GM23248 (cell line): ENCODE measurements at regions not wholly inside any gene's neighbourhood (a gene's known extent, or its start where the extent isn't known, plus 50 kb on each side); places are given as distances from the start of the nearest gene placed in this dataset.

Source experiments
- DNase-seq: peaks from one replicate; pipeline ENCODE4 v3.0.0-alpha.2; 2015
- H2AFZ ChIP-seq: fragments of 200-600 bp; sonication (generic); 2 replicates; pipeline ENCODE4 v1.6.1; 2016; ENCODE audit warnings: antibody characterized with exemption
- H3F3A ChIP-seq: fragments of 200-600 bp; sonication (generic); 2 replicates; pipeline ENCODE4 v1.6.1; 2016; ENCODE audit warnings: mild to moderate bottlenecking, antibody characterized with exemption, mixed run types; ENCODE audit not compliant: insufficient read depth
- H3K27ac ChIP-seq: fragments of 200-600 bp; sonication (generic); 2 replicates; pipeline ENCODE4 v1.5.1; 2016; ENCODE audit warnings: mild to moderate bottlenecking
- H3K27me3 ChIP-seq: fragments of 200-600 bp; sonication (generic); replicated peaks from 2 replicates; pipeline ENCODE4 v1.6.1; 2016; ENCODE audit warnings: mild to moderate bottlenecking; ENCODE audit not compliant: insufficient read depth
- H3K36me3 ChIP-seq: fragments of 200-600 bp; sonication (generic); 2 replicates; pipeline ENCODE4 v1.6.1; 2016; ENCODE audit warnings: low read depth, mild to moderate bottlenecking
- H3K4me1 ChIP-seq: fragments of 200-600 bp; sonication (generic); 2 replicates; pipeline ENCODE4 v1.6.1; 2016; ENCODE audit warnings: mild to moderate bottlenecking; ENCODE audit not compliant: insufficient read depth
- H3K4me2 ChIP-seq: fragments of 200-600 bp; sonication (generic); one replicate; pipeline ENCODE4 v1.6.1; 2016; ENCODE audit warnings: mild to moderate bottlenecking; ENCODE audit not compliant: unreplicated experiment
- H3K4me3 ChIP-seq: fragments of 200-600 bp; sonication (generic); 2 replicates; pipeline ENCODE4 v1.5.1; 2016; ENCODE audit warnings: mild to moderate bottlenecking
- H3K79me2 ChIP-seq: fragments of 200-600 bp; sonication (generic); 2 replicates; pipeline ENCODE4 v1.6.1; 2016; ENCODE audit warnings: mild to moderate bottlenecking; ENCODE audit not compliant: insufficient read depth
- H3K9ac ChIP-seq: fragments of 200-600 bp; sonication (generic); 2 replicates; pipeline ENCODE4 v1.6.1; 2016; ENCODE audit warnings: mild to moderate bottlenecking
- H3K9me2 ChIP-seq: fragments of 200-600 bp; sonication (generic); 2 replicates; pipeline ENCODE4 v1.6.1; 2016; ENCODE audit warnings: mixed run types, mild to moderate bottlenecking, moderate library complexity; ENCODE audit not compliant: insufficient read depth
- H3K9me3 ChIP-seq: fragments of 200-600 bp; sonication (generic); one replicate; pipeline ENCODE4 v1.6.1; 2017; ENCODE audit warnings: low read depth
- H4K20me1 ChIP-seq: fragments of 200-600 bp; sonication (generic); 2 replicates; pipeline ENCODE4 v1.6.0; 2016; ENCODE audit not compliant: insufficient read depth
- EZH2 ChIP-seq: fragments of 200-600 bp; sonication (generic); IDR thresholded peaks from 2 replicates; pipeline ENCODE4 v1.6.1; 2018; ENCODE audit warnings: antibody characterized with exemption, mild to moderate bottlenecking; ENCODE audit not compliant: insufficient read depth, poor library complexity, severe bottlenecking
- EZH2phosphoT487 ChIP-seq: fragments of 200-600 bp; sonication (generic); IDR thresholded peaks from 2 replicates; pipeline ENCODE4 v1.6.1; 2018; ENCODE audit warnings: antibody characterized with exemption, moderate library complexity, mild to moderate bottlenecking, low read depth; ENCODE audit not compliant: insufficient read depth
- WGBS, 2 experiments: methylation state at CpG; one replicate each; pipeline ENCODE4 v1.1.6; 2015 to 2017; ENCODE audit warnings: low lambda C conversion rate in 2 of 2, low coverage in 1 of 2; ENCODE audit errors: missing lambda C conversion rate in 2 of 2; 5-methylcytosine and 5-hydroxymethylcytosine counted together
- in situ Hi-C: fragments of 300-500 bp; cut with MboI; formaldehyde crosslinking; loops from 2 replicates; pipeline ENCODE4 v1.15.0; 2020

GRCh38 chr1:105399716-105400115 lies 1650.0 kb downstream of the AMY1C start:
- no peak for TF ChIP-seq EZH2phosphoT487
- TF ChIP-seq EZH2 = no peak
- no peaks in the 10 kb centered on the region for H3K27me3 ChIP-seq
- H3K79me2 ChIP-seq = no peaks in the 10 kb centered on the region
- no peaks in the 10 kb centered on the region for H3K36me3 ChIP-seq
- no peak overlapping the region for H2AFZ ChIP-seq
- no peaks in the 10 kb centered on the region for H3K9me3 ChIP-seq
- H3K9me2 ChIP-seq = no peaks in the 10 kb centered on the region
- no peak overlapping the region for H3K4me3 ChIP-seq
- DNase-seq = no peak
- H3K4me2 ChIP-seq = no peak overlapping the region
- WGBS, 2 experiments = 57 to 64% methylated on average over 1 of the region's 1 CpG
- in situ Hi-C loops = no loop called here
- H3K4me1 ChIP-seq = no peaks in the 10 kb centered on the region
- no peaks in the 10 kb centered on the region for H4K20me1 ChIP-seq
- H3K27ac ChIP-seq = no peak overlapping the region
- no peaks in the 10 kb centered on the region for H3F3A ChIP-seq
- H3K9ac ChIP-seq = no peak overlapping the region

DNA sequence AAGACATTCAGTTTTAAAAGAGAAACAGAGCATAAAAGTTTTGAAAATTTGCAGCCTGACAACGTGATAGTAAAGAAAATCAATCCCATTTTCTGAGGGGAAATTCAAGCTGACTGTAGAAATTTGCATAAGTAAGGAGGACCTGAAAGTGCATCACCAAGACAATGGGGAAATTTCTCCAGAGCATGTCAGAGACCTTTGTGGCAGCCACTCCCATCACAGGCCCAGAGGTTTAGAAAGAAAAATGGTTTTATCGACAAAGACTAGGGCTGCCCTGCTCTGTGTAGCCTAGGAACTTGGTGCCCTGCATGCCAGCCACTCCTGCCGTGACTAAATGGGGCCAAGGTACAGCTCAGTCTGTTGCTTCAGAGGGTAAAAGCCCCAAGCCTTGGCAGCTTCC lies 1640.2 kb upstream of the PRMT6 start:
- Histone ChIP-seq H3K36me3 (no peaks in the 10 kb centered on the region), H3K79me2 (no peaks in the 10 kb centered on the region), H3K27ac (no peak overlapping the region), H3K4me3 (no peak overlapping the region), H4K20me1 (no peaks in the 10 kb centered on the region), H3K9ac (no peak overlapping the region), H2AFZ (no peak overlapping the region), H3F3A (no peaks in the 10 kb centered on the region), H3K9me2 (no peaks in the 10 kb centered on the region), H3K4me1 (no peaks in the 10 kb centered on the region), H3K27me3 (no peaks in the 10 kb centered on the region), H3K9me3 (peaks cover 4% of the 10 kb centered on the region), H3K4me2 (no peak overlapping the region)
- TF ChIP-seq EZH2 (no peak), EZH2phosphoT487 (no peak)
- WGBS, 2 experiments = 12 to 16% methylated on average over 3 of the region's 3 CpGs
- in situ Hi-C loops = no loop called here
- no peak for DNase-seq

DNA sequence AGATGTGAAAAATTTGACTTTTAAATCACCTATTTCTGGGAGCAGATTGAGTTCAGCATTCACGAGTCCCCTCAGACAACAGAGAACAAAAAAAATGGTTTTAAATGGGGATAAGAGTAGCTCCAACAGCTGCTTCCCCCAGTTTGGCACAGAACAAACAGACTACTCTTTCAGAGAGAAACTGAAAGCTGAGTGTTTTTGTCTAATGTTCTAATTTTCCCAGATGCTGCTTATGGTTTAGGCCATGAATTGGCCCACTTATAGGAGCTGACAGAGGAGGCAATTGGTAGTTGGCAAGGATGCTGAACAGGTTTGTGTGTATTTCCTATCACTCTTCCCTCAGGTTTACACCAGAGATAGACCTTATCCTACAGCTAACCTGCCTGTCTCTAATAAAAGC lies 1637.4 kb upstream of the PRMT6 start:
- H3K9me2 ChIP-seq = no peaks in the 10 kb centered on the region
- H3K9ac ChIP-seq = no peak overlapping the region
- no peaks in the 10 kb centered on the region for H3K27me3 ChIP-seq
- no peak overlapping the region for H2AFZ ChIP-seq
- no peak overlapping the region for H3K4me2 ChIP-seq
- H3F3A ChIP-seq = no peaks in the 10 kb centered on the region
- no peak overlapping the region for H3K27ac ChIP-seq
- no peak for DNase-seq
- H3K9me3 ChIP-seq = peaks cover 4% of the 10 kb centered on the region
- H3K4me3 ChIP-seq = no peak overlapping the region
- in situ Hi-C loops = no loop called here
- no peaks in the 10 kb centered on the region for H4K20me1 ChIP-seq
- WGBS, 2 experiments = 3 to 9% methylated on average over 1 of the region's 1 CpG
- H3K4me1 ChIP-seq = no peaks in the 10 kb centered on the region
- no peak for TF ChIP-seq EZH2phosphoT487
- no peak for TF ChIP-seq EZH2
- no peaks in the 10 kb centered on the region for H3K79me2 ChIP-seq
- no peaks in the 10 kb centered on the region for H3K36me3 ChIP-seq

DNA sequence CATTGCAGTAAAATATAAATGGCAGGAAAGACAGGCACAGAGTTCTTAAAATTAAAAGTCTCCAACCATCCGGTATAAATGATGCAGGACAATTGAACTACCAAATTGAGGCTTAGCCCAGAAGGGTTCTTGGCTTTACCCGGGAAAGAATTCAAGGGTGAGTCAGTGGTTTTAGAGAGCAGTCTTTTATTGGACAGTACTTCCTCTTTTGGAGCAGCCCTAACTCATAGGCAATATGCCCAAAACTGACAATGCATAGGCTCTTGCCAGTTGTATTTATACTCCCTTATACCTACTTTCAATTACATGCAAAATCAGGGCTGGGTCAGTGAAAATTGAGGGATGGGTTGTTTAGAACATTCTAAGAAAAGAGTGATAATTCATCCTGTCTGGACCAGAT lies 1628.9 kb upstream of the PRMT6 start:
- Histone ChIP-seq H3K27me3 (no peaks in the 10 kb centered on the region), H3K9ac (no peak overlapping the region), H3K4me2 (no peak overlapping the region), H3K79me2 (no peaks in the 10 kb centered on the region), H4K20me1 (no peaks in the 10 kb centered on the region), H3K27ac (no peak overlapping the region), H3F3A (no peaks in the 10 kb centered on the region), H3K36me3 (no peaks in the 10 kb centered on the region), H3K4me1 (no peaks in the 10 kb centered on the region), H3K9me3 (no peaks in the 10 kb centered on the region), H3K4me3 (no peak overlapping the region), H3K9me2 (no peaks in the 10 kb centered on the region), H2AFZ (no peak overlapping the region)
- peak; percentile 36 for DNase-seq
- in situ Hi-C loops = no loop called here
- TF ChIP-seq EZH2 = no peak
- TF ChIP-seq EZH2phosphoT487 = no peak
- 0 to 11% methylated on average over 2 of the region's 2 CpGs for WGBS, 2 experiments
